HCT116 (cell line): ENCODE measurements at regions not wholly inside any gene's neighbourhood (a gene's known extent, or its start where the extent isn't known, plus 50 kb on each side); places are given as distances from the start of the nearest gene placed in this dataset.

Experiments used
- ATAC-seq: fragments of 200-7000 bp; cut with Tn5 transposase; 2 replicates; pipeline ENCODE4 v1.9.1; 2020; ENCODE audit warnings: mild to moderate bottlenecking, moderate library complexity
- BruUV-seq: library from RNA; stranded (reverse); fragments of 400-500 nt; replicated peaks from 2 replicates; lab custom pipeline; 2021; lab: Mats Ljungman, UMichigan
- CTCF ChIA-PET: fragments of 300-600 bp; sonication (Branson Sonifier 250); formaldehyde crosslinking; loops from one replicate; lab custom pipeline; 2021; ENCODE audit warnings: antibody characterized with exemption; lab: Charles Lee
- POLR2A ChIA-PET: fragments of 300-600, 350-600 bp; sonication (Branson Sonifier 250); formaldehyde crosslinking; loops from one replicate; lab custom pipeline; 2021; ENCODE audit warnings: antibody characterized with exemption; lab: Charles Lee
- RAD21 ChIA-PET, 2 experiments: fragments of 300-600 bp; sonication (Branson Sonifier 250); formaldehyde crosslinking; loops; one replicate each; lab custom pipeline; 2023; ENCODE audit warnings: low total read pairs in 2 of 2; ENCODE audit not compliant: uncharacterized antibody in 2 of 2, unreplicated experiment in 2 of 2, low non-redundant PET in 1 of 2; lab: Charles Lee
- DNase-seq: peaks from one replicate; pipeline ENCODE4 v3.0.0-alpha.2; 2010; ENCODE audit warnings: low read depth, low spot score
- H2AFZ ChIP-seq: fragments of 200-600 bp; shearing (Covaris generic), sonication (generic); 2 replicates; pipeline ENCODE4 v1.6.1; 2017; ENCODE audit warnings: low read depth, mixed run types, mixed read lengths, antibody characterized with exemption, low read length; ENCODE audit not compliant: poor library complexity, severe bottlenecking
- H3K27ac ChIP-seq: 2 replicates; pipeline ENCODE4 v1.5.1; 2012; ENCODE audit warnings: low read depth, low read length
- H3K27me3 ChIP-seq: fragments of 200-600 bp; sonication (generic); 2 replicates; pipeline ENCODE4 v1.6.1; 2016; ENCODE audit warnings: mixed run types, low read length, mixed read lengths; ENCODE audit not compliant: insufficient read depth
- H3K36me3 ChIP-seq, 2 experiments: fragments of 200-500 bp in 1 of 2; fragments of 200-600 bp in 1 of 2; sonication (Bioruptor generic) in 1 of 2; sonication (generic) in 1 of 2; 2 replicates each; pipeline versions ENCODE4 v1.5.1 to v1.6.1; 2014 to 2016; ENCODE audit warnings: low read length in 2 of 2, inconsistent platforms in 1 of 2, mixed read lengths in 1 of 2, mixed run types in 1 of 2; ENCODE audit not compliant: insufficient read depth in 2 of 2, control insufficient read depth in 1 of 2
- H3K4me1 ChIP-seq, 2 experiments: fragments of 200-600 bp in 1 of 2; sonication (generic) in 1 of 2; 2 replicates each; pipeline versions ENCODE4 v1.5.1 to v1.6.1; 2012 to 2017; ENCODE audit warnings: low read length in 2 of 2, inconsistent platforms in 1 of 2, mild to moderate bottlenecking in 1 of 2, mixed read lengths in 1 of 2, mixed run types in 1 of 2, moderate library complexity in 1 of 2; ENCODE audit not compliant: insufficient read depth in 2 of 2, control insufficient read depth in 1 of 2
- H3K4me2 ChIP-seq: fragments of 200-600 bp; sonication (generic); 2 replicates; pipeline ENCODE4 v1.6.1; 2017; ENCODE audit warnings: mixed run types, low read length, mixed read lengths
- H3K4me3 ChIP-seq, 2 experiments: fragments of 200-600 bp in 1 of 2; sonication (generic) in 1 of 2; replicated peaks in 1 of 2; 2 replicates each; pipeline ENCODE4 v1.5.1; 2011 to 2016; ENCODE audit warnings: low read length in 2 of 2, control low read depth in 1 of 2, low read depth in 1 of 2, mild to moderate bottlenecking in 1 of 2, mixed read lengths in 1 of 2, mixed run types in 1 of 2
- H3K79me2 ChIP-seq: fragments of 200-600 bp; sonication (generic); 2 replicates; pipeline ENCODE4 v1.6.1; 2017; ENCODE audit warnings: mild to moderate bottlenecking, mixed run types, low read length, moderate library complexity, mixed read lengths; ENCODE audit not compliant: insufficient read depth
- H3K9ac ChIP-seq: fragments of 200-600 bp; sonication (generic); 2 replicates; pipeline ENCODE4 v1.6.1; 2016; ENCODE audit warnings: low read length, mixed read lengths
- H3K9me2 ChIP-seq: fragments of 200-600 bp; sonication (generic), shearing (Covaris generic); 2 replicates; pipeline ENCODE4 v1.6.1; 2017; ENCODE audit warnings: mixed run types, mild to moderate bottlenecking, moderate library complexity; ENCODE audit not compliant: insufficient read depth
- H3K9me3 ChIP-seq, 2 experiments: fragments of 200-500 bp in 1 of 2; fragments of 200-600 bp in 1 of 2; sonication (Bioruptor generic) in 1 of 2; sonication (generic) in 1 of 2; 2 replicates each; pipeline ENCODE4 v1.6.1; 2014 to 2017; ENCODE audit warnings: low read length in 2 of 2, mixed read lengths in 2 of 2, inconsistent platforms in 1 of 2, low read depth in 1 of 2, mild to moderate bottlenecking in 1 of 2, mixed run types in 1 of 2, moderate library complexity in 1 of 2; ENCODE audit not compliant: control insufficient read depth in 1 of 2, insufficient read depth in 1 of 2
- H4K20me1 ChIP-seq: fragments of 200-600 bp; sonication (generic), shearing (Covaris generic); 2 replicates; pipeline ENCODE4 v1.6.1; 2017; ENCODE audit warnings: mixed run types, mild to moderate bottlenecking, moderate library complexity; ENCODE audit not compliant: insufficient read depth
- CBX3 ChIP-seq: IDR thresholded peaks from 2 replicates; pipeline ENCODE4 v1.6.1; 2012; ENCODE audit warnings: low read depth
- CEBPB ChIP-seq: IDR thresholded peaks from 2 replicates; pipeline ENCODE4 v1.6.1; 2012; ENCODE audit warnings: low read depth
- ELF1 ChIP-seq: IDR thresholded peaks from 2 replicates; pipeline ENCODE4 v1.6.1; 2012; ENCODE audit warnings: low read depth, borderline replicate concordance
- EZH2 ChIP-seq: fragments of 200-600 bp; sonication (generic); IDR thresholded peaks from 2 replicates; pipeline ENCODE4 v1.6.1; 2017; ENCODE audit warnings: antibody characterized with exemption, mixed run types
- EZH2phosphoT487 ChIP-seq: fragments of 200-600 bp; IDR thresholded peaks from 2 replicates; pipeline ENCODE4 v1.6.1; 2018; ENCODE audit warnings: antibody characterized with exemption, borderline replicate concordance
- FOSL1 ChIP-seq: IDR thresholded peaks from 2 replicates; pipeline ENCODE4 v1.6.1; 2012; ENCODE audit warnings: low read depth
- JUND ChIP-seq: IDR thresholded peaks from 2 replicates; pipeline ENCODE4 v1.6.1; 2012
- POLR2A ChIP-seq: IDR thresholded peaks from 2 replicates; pipeline ENCODE4 v1.7.0; 2011; ENCODE audit warnings: borderline replicate concordance; ENCODE audit not compliant: insufficient read depth, insufficient read length; ENCODE audit errors: extremely low read depth
- SIN3A ChIP-seq: IDR thresholded peaks from 2 replicates; pipeline ENCODE4 v1.6.1; 2012; ENCODE audit warnings: low read depth
- SP1 ChIP-seq: IDR thresholded peaks from 2 replicates; pipeline ENCODE4 v1.6.1; 2012; ENCODE audit warnings: low read depth
- SRF ChIP-seq: IDR thresholded peaks from 2 replicates; pipeline ENCODE4 v1.6.1; 2012; ENCODE audit warnings: low read depth
- TCF7L2 ChIP-seq: IDR thresholded peaks from 2 replicates; pipeline ENCODE4 v1.7.0; 2011; ENCODE audit warnings: borderline replicate concordance, inconsistent platforms; ENCODE audit not compliant: insufficient read depth, insufficient read length; ENCODE audit errors: extremely low read depth
- ZNF274 ChIP-seq: fragments of 200-500 bp; sonication (Bioruptor generic); IDR thresholded peaks from 2 replicates; pipeline ENCODE4 v1.6.1; 2014; ENCODE audit warnings: mild to moderate bottlenecking, low read depth, low read length, inconsistent platforms
- intact Hi-C: fragments of 100-400 bp; cut with micrococcal nuclease; formaldehyde crosslinking; loops from 2 replicates; pipeline ENCODE4 v1.10.0; 2022
- TF ChIP-seq, protein P1 (sequence below): IDR thresholded peaks from 2 replicates; pipeline ENCODE4 v1.6.1; 2012; ENCODE audit warnings: low read depth
- TF ChIP-seq, protein P2 (sequence below): IDR thresholded peaks from 2 replicates; pipeline ENCODE4 v1.6.1; 2012
- TF ChIP-seq, protein P3 (sequence below): IDR thresholded peaks from 2 replicates; pipeline ENCODE4 v1.6.1; 2012
- TF ChIP-seq, protein P4 (sequence below), 3 experiments: fragments of 200-600 bp in 1 of 3; sonication (generic) in 1 of 3; IDR thresholded peaks in 2 of 3; conservative IDR thresholded peaks in 1 of 3; 2 replicates each; pipeline ENCODE4 v1.5.1; 2012 to 2017; ENCODE audit warnings: low read depth in 2 of 3, low read length in 2 of 3, antibody characterized with exemption in 1 of 3, borderline replicate concordance in 1 of 3, control low read depth in 1 of 3, mild to moderate bottlenecking in 1 of 3, mixed read lengths in 1 of 3, mixed run types in 1 of 3, moderate library complexity in 1 of 3; ENCODE audit not compliant: insufficient read depth in 1 of 3
- TF ChIP-seq, protein P5 (sequence below): IDR thresholded peaks from 2 replicates; pipeline ENCODE4 v1.6.1; 2011; ENCODE audit warnings: mild to moderate bottlenecking, low read length, moderate library complexity; ENCODE audit not compliant: insufficient replicate concordance; ENCODE audit errors: extremely low read depth

DNA sequence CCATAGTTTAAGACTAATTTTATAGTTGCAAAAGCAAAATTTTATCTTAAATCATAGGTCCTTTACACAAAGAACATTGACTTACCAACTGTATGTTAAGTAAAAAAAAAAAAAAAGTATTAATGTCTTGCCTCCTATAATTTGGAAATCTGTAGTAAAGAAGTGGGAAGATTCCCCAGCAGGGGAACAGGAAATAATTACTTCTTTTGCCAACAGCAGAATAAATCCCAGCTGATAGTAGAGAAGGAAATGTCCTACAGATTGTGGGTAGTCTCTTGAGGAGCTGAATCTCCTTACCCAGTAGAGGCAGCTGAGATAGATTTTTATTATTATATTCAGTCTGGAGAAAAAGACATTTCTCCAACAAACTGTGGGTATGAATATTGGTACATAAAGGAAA is 193.7 kb downstream of the SLC6A15 start:
- Histone ChIP-seq H2AFZ (no peak overlapping the region), H3K79me2 (no peaks in the 10 kb centered on the region), H3K36me3 (no peaks in the 10 kb centered on the region), H3K9ac (no peak overlapping the region), H4K20me1 (no peaks in the 10 kb centered on the region), H3K4me2 (no peak overlapping the region), H3K9me2 (no peaks in the 10 kb centered on the region), H3K27ac (no peak overlapping the region), H3K9me3 (no peaks in the 10 kb centered on the region), H3K27me3 (no peaks in the 10 kb centered on the region), H3K4me3 (no peak overlapping the region), H3K4me1 (no peaks in the 10 kb centered on the region)
- intact Hi-C loops = no loop called here
- DNase-seq (no peak), ATAC-seq (no peak)
- ChIA-PET RAD21 (no interaction called here), POLR2A (no interaction called here), CTCF (no interaction called here)
- no TSS peak for BruUV-seq
- TF ChIP-seq, protein P1, sequence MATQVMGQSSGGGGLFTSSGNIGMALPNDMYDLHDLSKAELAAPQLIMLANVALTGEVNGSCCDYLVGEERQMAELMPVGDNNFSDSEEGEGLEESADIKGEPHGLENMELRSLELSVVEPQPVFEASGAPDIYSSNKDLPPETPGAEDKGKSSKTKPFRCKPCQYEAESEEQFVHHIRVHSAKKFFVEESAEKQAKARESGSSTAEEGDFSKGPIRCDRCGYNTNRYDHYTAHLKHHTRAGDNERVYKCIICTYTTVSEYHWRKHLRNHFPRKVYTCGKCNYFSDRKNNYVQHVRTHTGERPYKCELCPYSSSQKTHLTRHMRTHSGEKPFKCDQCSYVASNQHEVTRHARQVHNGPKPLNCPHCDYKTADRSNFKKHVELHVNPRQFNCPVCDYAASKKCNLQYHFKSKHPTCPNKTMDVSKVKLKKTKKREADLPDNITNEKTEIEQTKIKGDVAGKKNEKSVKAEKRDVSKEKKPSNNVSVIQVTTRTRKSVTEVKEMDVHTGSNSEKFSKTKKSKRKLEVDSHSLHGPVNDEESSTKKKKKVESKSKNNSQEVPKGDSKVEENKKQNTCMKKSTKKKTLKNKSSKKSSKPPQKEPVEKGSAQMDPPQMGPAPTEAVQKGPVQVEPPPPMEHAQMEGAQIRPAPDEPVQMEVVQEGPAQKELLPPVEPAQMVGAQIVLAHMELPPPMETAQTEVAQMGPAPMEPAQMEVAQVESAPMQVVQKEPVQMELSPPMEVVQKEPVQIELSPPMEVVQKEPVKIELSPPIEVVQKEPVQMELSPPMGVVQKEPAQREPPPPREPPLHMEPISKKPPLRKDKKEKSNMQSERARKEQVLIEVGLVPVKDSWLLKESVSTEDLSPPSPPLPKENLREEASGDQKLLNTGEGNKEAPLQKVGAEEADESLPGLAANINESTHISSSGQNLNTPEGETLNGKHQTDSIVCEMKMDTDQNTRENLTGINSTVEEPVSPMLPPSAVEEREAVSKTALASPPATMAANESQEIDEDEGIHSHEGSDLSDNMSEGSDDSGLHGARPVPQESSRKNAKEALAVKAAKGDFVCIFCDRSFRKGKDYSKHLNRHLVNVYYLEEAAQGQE = no peak
- TF ChIP-seq ZNF274 (no peak), FOSL1 (no peak), SP1 (no peak), SRF (no peak), SIN3A (no peak), ELF1 (no peak), EZH2phosphoT487 (no peak), JUND (no peak), TCF7L2 (no peak), EZH2 (no peak), POLR2A (no peak), CEBPB (no peak), CBX3 (no peak)
- TF ChIP-seq, protein P2, sequence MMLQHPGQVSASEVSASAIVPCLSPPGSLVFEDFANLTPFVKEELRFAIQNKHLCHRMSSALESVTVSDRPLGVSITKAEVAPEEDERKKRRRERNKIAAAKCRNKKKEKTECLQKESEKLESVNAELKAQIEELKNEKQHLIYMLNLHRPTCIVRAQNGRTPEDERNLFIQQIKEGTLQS = no peak
- TF ChIP-seq, protein P3, sequence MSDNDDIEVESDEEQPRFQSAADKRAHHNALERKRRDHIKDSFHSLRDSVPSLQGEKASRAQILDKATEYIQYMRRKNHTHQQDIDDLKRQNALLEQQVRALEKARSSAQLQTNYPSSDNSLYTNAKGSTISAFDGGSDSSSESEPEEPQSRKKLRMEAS = no peak
- TF ChIP-seq, protein P4, sequence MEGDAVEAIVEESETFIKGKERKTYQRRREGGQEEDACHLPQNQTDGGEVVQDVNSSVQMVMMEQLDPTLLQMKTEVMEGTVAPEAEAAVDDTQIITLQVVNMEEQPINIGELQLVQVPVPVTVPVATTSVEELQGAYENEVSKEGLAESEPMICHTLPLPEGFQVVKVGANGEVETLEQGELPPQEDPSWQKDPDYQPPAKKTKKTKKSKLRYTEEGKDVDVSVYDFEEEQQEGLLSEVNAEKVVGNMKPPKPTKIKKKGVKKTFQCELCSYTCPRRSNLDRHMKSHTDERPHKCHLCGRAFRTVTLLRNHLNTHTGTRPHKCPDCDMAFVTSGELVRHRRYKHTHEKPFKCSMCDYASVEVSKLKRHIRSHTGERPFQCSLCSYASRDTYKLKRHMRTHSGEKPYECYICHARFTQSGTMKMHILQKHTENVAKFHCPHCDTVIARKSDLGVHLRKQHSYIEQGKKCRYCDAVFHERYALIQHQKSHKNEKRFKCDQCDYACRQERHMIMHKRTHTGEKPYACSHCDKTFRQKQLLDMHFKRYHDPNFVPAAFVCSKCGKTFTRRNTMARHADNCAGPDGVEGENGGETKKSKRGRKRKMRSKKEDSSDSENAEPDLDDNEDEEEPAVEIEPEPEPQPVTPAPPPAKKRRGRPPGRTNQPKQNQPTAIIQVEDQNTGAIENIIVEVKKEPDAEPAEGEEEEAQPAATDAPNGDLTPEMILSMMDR (IDR thresholded peaks at IDR 0.05 in 2 of 3, conservative IDR thresholded peaks at IDR 0.05 in 1 of 3; ENCODE audit: borderline replicate concordance in 1 of 3, insufficient read depth in 1 of 3, low read depth in 2 of 3, low read length in 2 of 3) = no peak
- TF ChIP-seq, protein P5, sequence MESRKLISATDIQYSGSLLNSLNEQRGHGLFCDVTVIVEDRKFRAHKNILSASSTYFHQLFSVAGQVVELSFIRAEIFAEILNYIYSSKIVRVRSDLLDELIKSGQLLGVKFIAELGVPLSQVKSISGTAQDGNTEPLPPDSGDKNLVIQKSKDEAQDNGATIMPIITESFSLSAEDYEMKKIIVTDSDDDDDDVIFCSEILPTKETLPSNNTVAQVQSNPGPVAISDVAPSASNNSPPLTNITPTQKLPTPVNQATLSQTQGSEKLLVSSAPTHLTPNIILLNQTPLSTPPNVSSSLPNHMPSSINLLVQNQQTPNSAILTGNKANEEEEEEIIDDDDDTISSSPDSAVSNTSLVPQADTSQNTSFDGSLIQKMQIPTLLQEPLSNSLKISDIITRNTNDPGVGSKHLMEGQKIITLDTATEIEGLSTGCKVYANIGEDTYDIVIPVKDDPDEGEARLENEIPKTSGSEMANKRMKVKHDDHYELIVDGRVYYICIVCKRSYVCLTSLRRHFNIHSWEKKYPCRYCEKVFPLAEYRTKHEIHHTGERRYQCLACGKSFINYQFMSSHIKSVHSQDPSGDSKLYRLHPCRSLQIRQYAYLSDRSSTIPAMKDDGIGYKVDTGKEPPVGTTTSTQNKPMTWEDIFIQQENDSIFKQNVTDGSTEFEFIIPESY = no peak
